ENCODE measurements at regions not wholly inside any gene's neighbourhood (a gene's known extent, or its start where the extent isn't known, plus 50 kb on each side); places are given as distances from the start of the nearest gene placed in this dataset.
A peak's percentile ranks its signal among the peaks of the same experiment; 100 is the strongest.

DNA sequence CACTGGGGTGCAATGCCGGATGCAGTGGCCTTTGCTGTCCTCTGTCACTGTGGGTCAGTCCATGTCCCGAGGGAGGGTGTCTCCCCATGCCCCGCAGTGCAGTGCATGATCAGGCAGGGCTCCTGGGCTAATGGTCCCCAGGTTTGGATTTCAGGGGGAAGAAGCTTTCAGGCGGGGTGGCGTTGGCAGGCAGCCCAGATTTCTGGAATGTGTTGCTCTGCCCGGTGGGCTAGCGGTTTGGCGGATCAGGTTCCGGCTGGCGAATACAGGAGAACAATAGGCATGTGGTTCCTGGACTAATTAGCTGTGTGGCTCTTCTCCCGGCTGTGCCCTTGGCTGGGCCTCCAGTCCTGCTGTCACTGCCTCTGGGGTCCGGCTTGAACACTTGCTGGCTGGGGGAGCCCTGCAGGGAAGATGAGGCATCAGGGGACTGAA lies 141.3 kb downstream of the FGF9 start:
- no peak overlapping the region for H4K5ac ChIP-seq (ENCODE audit: insufficient read length, low read depth, low read length)
- H3K79me1 ChIP-seq (ENCODE audit: low read depth, low read length) = no peaks in the 10 kb centered on the region
- H3K23me2 ChIP-seq (ENCODE audit: low read depth, low read length) = no peaks in the 10 kb centered on the region
- H3K18ac ChIP-seq (ENCODE audit: extremely low read depth, low read length) = no peak overlapping the region
- no peak overlapping the region for H3K4me2 ChIP-seq (ENCODE audit: insufficient read depth in 1 of 2, low read depth in 2 of 2, low read length in 2 of 2)
- H2AK5ac ChIP-seq (ENCODE audit: low read depth, low read length) = no peak overlapping the region
- no peak overlapping the region for H2BK15ac ChIP-seq (ENCODE audit: low read length)
- no peak overlapping the region for H3K27ac ChIP-seq (ENCODE audit: low read depth, low read length)
- H3K79me2 ChIP-seq (ENCODE audit: control insufficient read depth in 1 of 2, insufficient read depth in 2 of 2, low read length in 2 of 2) = no peaks in the 10 kb centered on the region
- FAIRE-seq (no peak), DNase-seq (ENCODE audit: low read depth in 1 of 2, low spot score in 2 of 2) (no peak)
- 0 out of 2 replicates have a peak overlapping the region, but pooled peaks have one; percentile 18 for H4K8ac ChIP-seq (ENCODE audit: extremely low read depth, insufficient read depth, low read length)
- no peaks in the 10 kb centered on the region for H3K27me3 ChIP-seq (replicated peaks in 1 of 4; ENCODE audit: control insufficient read depth in 3 of 4, extremely low read depth in 1 of 4, insufficient read depth in 3 of 4, low read length in 3 of 4)
- H3K14ac ChIP-seq (ENCODE audit: insufficient read length) = no peak overlapping the region
- H4K20me1 ChIP-seq (replicated peaks in 1 of 2; ENCODE audit: control insufficient read depth in 1 of 2, insufficient read depth in 2 of 2, low read length in 2 of 2) = no peaks in the 10 kb centered on the region
- no peaks in the 10 kb centered on the region for H3K36me3 ChIP-seq (ENCODE audit: control insufficient read depth in 2 of 4, insufficient read depth in 4 of 4, low read length in 3 of 4)
- WGBS, 2 experiments (ENCODE audit: extremely low coverage in 1 of 2, insufficient coverage in 1 of 2, insufficient read length in 1 of 2, insufficient replicate concordance in 2 of 2, low coverage in 1 of 2, low lambda C conversion rate in 2 of 2, missing lambda C conversion rate in 1 of 2) = 96% methylated on average over 12 of the region's 12 CpGs; no CpG with 5 or more reads in 1 of the 2 experiments
- no peak overlapping the region for H2BK5ac ChIP-seq (ENCODE audit: low read depth, low read length)
- H3K23ac ChIP-seq (ENCODE audit: insufficient read length) = no peak overlapping the region
- H3K56ac ChIP-seq (replicated peaks; ENCODE audit: insufficient read length, low read depth, low read length) = no peak overlapping the region
- ChIA-PET CTCF (ENCODE audit: partially characterized antibody) (interaction anchor here (0.7 to 1.3 kb wide), 9 partner anchors 12 to 1267 kb away, joined by 3 read pairs; no protein-coding TSS in a partner anchor), POLR2A (ENCODE audit: partially characterized antibody) (interaction anchor here (0.9 kb wide), 1 partner anchor 430 kb away, joined by 3 read pairs; no protein-coding TSS in a partner anchor)
- no peak overlapping the region for H3K4me3 ChIP-seq (ENCODE audit: extremely low read depth in 1 of 4, insufficient read depth in 2 of 4, low read depth in 3 of 4, low read length in 4 of 4)
- peak overlapping the region; percentile 22 for H3K4ac ChIP-seq (replicated peaks; ENCODE audit: insufficient read length, low read depth, low read length)
- no peak overlapping the region for H2AFZ ChIP-seq (ENCODE audit: low read length)
- H2BK12ac ChIP-seq (ENCODE audit: low read depth, low read length) = no peak overlapping the region
- H2BK20ac ChIP-seq (ENCODE audit: low read length) = no peak overlapping the region
- H3K9me3 ChIP-seq (ENCODE audit: insufficient read depth in 2 of 2, low read depth in 1 of 2, low read length in 1 of 2) = 0 out of 4 replicates have a peak, but pooled peaks cover 0 to under 1% of the 10 kb centered on the region in 2 experiments
- no peak overlapping the region for H3K9ac ChIP-seq (replicated peaks in 1 of 4; ENCODE audit: extremely low read depth in 1 of 4, low read depth in 3 of 4, low read length in 3 of 4)
- H2BK120ac ChIP-seq (replicated peaks; ENCODE audit: low read depth, low read length) = no peak overlapping the region
- H3K4me1 ChIP-seq (replicated peaks in 1 of 4; ENCODE audit: control insufficient read depth in 3 of 4, insufficient read depth in 4 of 4, low read length in 3 of 4) = no peaks in the 10 kb centered on the region; a peak in 2 of 7 replicates
- no peak overlapping the region for H4K91ac ChIP-seq (replicated peaks; ENCODE audit: insufficient read length, low read length)
- TF ChIP-seq KDM5A (IDR thresholded peaks at IDR 0.05; ENCODE audit: low read length) (no peak), ASH2L (IDR thresholded peaks at IDR 0.05; ENCODE audit: low read length) (no peak), MAX (IDR thresholded peaks at IDR 0.05) (no peak), SP4 (IDR thresholded peaks at IDR 0.05; ENCODE audit: low read length) (no peak), NANOG (IDR thresholded peaks at IDR 0.05; ENCODE audit: insufficient read depth, low read depth, low read length, poor library complexity, severe bottlenecking) (no peak), SP1 (IDR thresholded peaks at IDR 0.05; ENCODE audit: low read depth, low read length) (no peak), EP300 (IDR thresholded peaks at IDR 0.05; ENCODE audit: borderline replicate concordance in 1 of 2, low read depth in 2 of 2, low read length in 2 of 2) (no peak), ZNF274 (IDR thresholded peaks at IDR 0.05; ENCODE audit: borderline replicate concordance, extremely low read depth, low read length) (no peak), POLR2AphosphoS5 (IDR thresholded peaks at IDR 0.05; ENCODE audit: low read depth, low read length) (no peak), BCL11A (IDR thresholded peaks at IDR 0.05; ENCODE audit: low read depth in 2 of 2, low read length in 2 of 2) (no peak), RBBP5 (IDR thresholded peaks at IDR 0.05; ENCODE audit: borderline replicate concordance, low read depth, low read length) (no peak)
- TF ChIP-seq, protein P1, sequence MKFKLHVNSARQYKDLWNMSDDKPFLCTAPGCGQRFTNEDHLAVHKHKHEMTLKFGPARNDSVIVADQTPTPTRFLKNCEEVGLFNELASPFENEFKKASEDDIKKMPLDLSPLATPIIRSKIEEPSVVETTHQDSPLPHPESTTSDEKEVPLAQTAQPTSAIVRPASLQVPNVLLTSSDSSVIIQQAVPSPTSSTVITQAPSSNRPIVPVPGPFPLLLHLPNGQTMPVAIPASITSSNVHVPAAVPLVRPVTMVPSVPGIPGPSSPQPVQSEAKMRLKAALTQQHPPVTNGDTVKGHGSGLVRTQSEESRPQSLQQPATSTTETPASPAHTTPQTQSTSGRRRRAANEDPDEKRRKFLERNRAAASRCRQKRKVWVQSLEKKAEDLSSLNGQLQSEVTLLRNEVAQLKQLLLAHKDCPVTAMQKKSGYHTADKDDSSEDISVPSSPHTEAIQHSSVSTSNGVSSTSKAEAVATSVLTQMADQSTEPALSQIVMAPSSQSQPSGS (IDR thresholded peaks at IDR 0.05; ENCODE audit: low read length) = no peak
